ENCODE measurements at regions not wholly inside any gene's neighbourhood (a gene's known extent, or its start where the extent isn't known, plus 50 kb on each side); places are given as distances from the start of the nearest gene placed in this dataset.

- no peaks in the 10 kb centered on the region for H3K4me1 ChIP-seq (ENCODE audit: control insufficient read depth in 1 of 2, insufficient read depth in 2 of 2, low read length in 2 of 2)
- no peak overlapping the region for H3K27ac ChIP-seq (ENCODE audit: low read depth, low read length)
- no peak for TF ChIP-seq POLR2AphosphoS5 (IDR thresholded peaks at IDR 0.05; ENCODE audit: low read depth, low read length)
- TF ChIP-seq, protein P1, sequence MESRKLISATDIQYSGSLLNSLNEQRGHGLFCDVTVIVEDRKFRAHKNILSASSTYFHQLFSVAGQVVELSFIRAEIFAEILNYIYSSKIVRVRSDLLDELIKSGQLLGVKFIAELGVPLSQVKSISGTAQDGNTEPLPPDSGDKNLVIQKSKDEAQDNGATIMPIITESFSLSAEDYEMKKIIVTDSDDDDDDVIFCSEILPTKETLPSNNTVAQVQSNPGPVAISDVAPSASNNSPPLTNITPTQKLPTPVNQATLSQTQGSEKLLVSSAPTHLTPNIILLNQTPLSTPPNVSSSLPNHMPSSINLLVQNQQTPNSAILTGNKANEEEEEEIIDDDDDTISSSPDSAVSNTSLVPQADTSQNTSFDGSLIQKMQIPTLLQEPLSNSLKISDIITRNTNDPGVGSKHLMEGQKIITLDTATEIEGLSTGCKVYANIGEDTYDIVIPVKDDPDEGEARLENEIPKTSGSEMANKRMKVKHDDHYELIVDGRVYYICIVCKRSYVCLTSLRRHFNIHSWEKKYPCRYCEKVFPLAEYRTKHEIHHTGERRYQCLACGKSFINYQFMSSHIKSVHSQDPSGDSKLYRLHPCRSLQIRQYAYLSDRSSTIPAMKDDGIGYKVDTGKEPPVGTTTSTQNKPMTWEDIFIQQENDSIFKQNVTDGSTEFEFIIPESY (IDR thresholded peaks at IDR 0.05; ENCODE audit: extremely low read depth, insufficient replicate concordance, low read length) = no peak
- H3K9me2 ChIP-seq (ENCODE audit: insufficient read depth) = no peaks in the 10 kb centered on the region
- DNase-seq (ENCODE audit: low read depth, low spot score) = no peak
- no peak overlapping the region for H2AFZ ChIP-seq (ENCODE audit: low read depth, low read length, poor library complexity, severe bottlenecking)
- intact Hi-C loops (cut with micrococcal nuclease) = no loop called here
- no peaks in the 10 kb centered on the region for H3K27me3 ChIP-seq (ENCODE audit: insufficient read depth, low read length)
- H3K79me2 ChIP-seq (ENCODE audit: insufficient read depth, low read length) = no peaks in the 10 kb centered on the region
- ChIA-PET POLR2A (no interaction called here), CTCF (no interaction called here), RAD21 (ENCODE audit: low non-redundant PET in 1 of 2, low total read pairs in 2 of 2, uncharacterized antibody in 2 of 2, unreplicated experiment in 2 of 2) (no interaction called here)
- BruUV-seq (replicated peaks) = no TSS peak
- no peak overlapping the region for H3K4me3 ChIP-seq (replicated peaks in 1 of 2; ENCODE audit: low read depth in 1 of 2, low read length in 2 of 2)
- H4K20me1 ChIP-seq (ENCODE audit: insufficient read depth) = no peaks in the 10 kb centered on the region
- H3K9ac ChIP-seq (ENCODE audit: low read length) = no peak overlapping the region
- no peaks in the 10 kb centered on the region for H3K36me3 ChIP-seq (ENCODE audit: control insufficient read depth in 1 of 2, insufficient read depth in 2 of 2, low read length in 2 of 2)
- no peak for ATAC-seq
- no peaks in the 10 kb centered on the region for H3K9me3 ChIP-seq (ENCODE audit: control insufficient read depth in 1 of 2, insufficient read depth in 1 of 2, low read depth in 1 of 2, low read length in 2 of 2)
- no peak overlapping the region for H3K4me2 ChIP-seq (ENCODE audit: low read length)
Measured at GRCh38 chr5:82847562-82847961, 229.6 kb downstream of the TMEM167A start.

DNA sequence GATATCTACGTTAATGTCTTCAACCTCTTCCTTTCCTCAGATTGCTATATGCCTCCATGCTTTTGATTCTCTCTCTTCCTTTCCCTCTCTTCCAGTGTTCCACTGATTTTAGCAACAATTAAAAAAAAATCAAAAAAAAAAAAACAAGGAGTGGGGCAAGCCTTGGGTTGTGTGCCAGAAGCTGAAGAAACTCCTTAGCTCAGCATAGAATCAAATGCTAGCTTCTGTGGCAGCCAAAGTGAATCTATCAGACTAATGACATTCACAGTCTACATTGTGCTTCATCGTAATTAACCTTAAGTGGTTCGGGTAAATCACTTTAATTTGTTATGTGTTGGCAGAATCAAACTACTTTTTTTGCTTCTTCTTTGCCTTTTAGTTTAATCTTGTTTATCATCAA lies 237.3 kb downstream of the TMEM167A start:
- Histone ChIP-seq H3K9me3 (ENCODE audit: control insufficient read depth in 1 of 2, insufficient read depth in 1 of 2, low read depth in 1 of 2, low read length in 2 of 2) (peaks cover 0 to 14% of the 10 kb centered on the region in 2 experiments; a peak in 2 of 4 replicates), H3K9me2 (ENCODE audit: insufficient read depth) (no peaks in the 10 kb centered on the region), H3K36me3 (ENCODE audit: control insufficient read depth in 1 of 2, insufficient read depth in 2 of 2, low read length in 2 of 2) (no peaks in the 10 kb centered on the region), H3K4me3 (replicated peaks in 1 of 2; ENCODE audit: low read depth in 1 of 2, low read length in 2 of 2) (no peak overlapping the region), H3K9ac (ENCODE audit: low read length) (no peak overlapping the region), H2AFZ (ENCODE audit: low read depth, low read length, poor library complexity, severe bottlenecking) (no peak overlapping the region), H3K27me3 (ENCODE audit: insufficient read depth, low read length) (no peaks in the 10 kb centered on the region), H3K4me2 (ENCODE audit: low read length) (no peak overlapping the region), H4K20me1 (ENCODE audit: insufficient read depth) (no peaks in the 10 kb centered on the region), H3K79me2 (ENCODE audit: insufficient read depth, low read length) (no peaks in the 10 kb centered on the region), H3K27ac (ENCODE audit: low read depth, low read length) (no peak overlapping the region), H3K4me1 (ENCODE audit: control insufficient read depth in 1 of 2, insufficient read depth in 2 of 2, low read length in 2 of 2) (no peaks in the 10 kb centered on the region)
- no TSS peak for BruUV-seq (replicated peaks)
- ChIA-PET CTCF (no interaction called here), RAD21 (ENCODE audit: low non-redundant PET in 1 of 2, low total read pairs in 2 of 2, uncharacterized antibody in 2 of 2, unreplicated experiment in 2 of 2) (no interaction called here), POLR2A (no interaction called here)
- intact Hi-C loops (cut with micrococcal nuclease) = no loop called here
- DNase-seq (ENCODE audit: low read depth, low spot score) (no peak), ATAC-seq (no peak)
- TF ChIP-seq, protein P2, sequence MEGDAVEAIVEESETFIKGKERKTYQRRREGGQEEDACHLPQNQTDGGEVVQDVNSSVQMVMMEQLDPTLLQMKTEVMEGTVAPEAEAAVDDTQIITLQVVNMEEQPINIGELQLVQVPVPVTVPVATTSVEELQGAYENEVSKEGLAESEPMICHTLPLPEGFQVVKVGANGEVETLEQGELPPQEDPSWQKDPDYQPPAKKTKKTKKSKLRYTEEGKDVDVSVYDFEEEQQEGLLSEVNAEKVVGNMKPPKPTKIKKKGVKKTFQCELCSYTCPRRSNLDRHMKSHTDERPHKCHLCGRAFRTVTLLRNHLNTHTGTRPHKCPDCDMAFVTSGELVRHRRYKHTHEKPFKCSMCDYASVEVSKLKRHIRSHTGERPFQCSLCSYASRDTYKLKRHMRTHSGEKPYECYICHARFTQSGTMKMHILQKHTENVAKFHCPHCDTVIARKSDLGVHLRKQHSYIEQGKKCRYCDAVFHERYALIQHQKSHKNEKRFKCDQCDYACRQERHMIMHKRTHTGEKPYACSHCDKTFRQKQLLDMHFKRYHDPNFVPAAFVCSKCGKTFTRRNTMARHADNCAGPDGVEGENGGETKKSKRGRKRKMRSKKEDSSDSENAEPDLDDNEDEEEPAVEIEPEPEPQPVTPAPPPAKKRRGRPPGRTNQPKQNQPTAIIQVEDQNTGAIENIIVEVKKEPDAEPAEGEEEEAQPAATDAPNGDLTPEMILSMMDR (IDR thresholded peaks at IDR 0.05 in 2 of 3, conservative IDR thresholded peaks at IDR 0.05 in 1 of 3; ENCODE audit: borderline replicate concordance in 1 of 3, insufficient read depth in 1 of 3, low read depth in 2 of 3, low read length in 2 of 3) = no peak
- TF ChIP-seq FOSL1 (IDR thresholded peaks at IDR 0.05; ENCODE audit: low read depth) (no peak), YY1 (IDR thresholded peaks at IDR 0.05; ENCODE audit: extremely low read depth, insufficient replicate concordance, low read depth, low read length) (no peak), ZFX (IDR thresholded peaks at IDR 0.05) (no peak), CEBPB (IDR thresholded peaks at IDR 0.05; ENCODE audit: low read depth) (no peak), EGR1 (IDR thresholded peaks at IDR 0.05; ENCODE audit: low read depth) (no peak), SRF (IDR thresholded peaks at IDR 0.05; ENCODE audit: low read depth) (no peak), JUND (IDR thresholded peaks at IDR 0.05) (no peak), POLR2AphosphoS5 (IDR thresholded peaks at IDR 0.05; ENCODE audit: low read depth, low read length) (no peak), ATF3 (IDR thresholded peaks at IDR 0.05) (no peak), TCF7L2 (IDR thresholded peaks at IDR 0.05; ENCODE audit: borderline replicate concordance, extremely low read depth, insufficient read depth, insufficient read length) (no peak), RAD21 (IDR thresholded peaks at IDR 0.05; ENCODE audit: low read depth) (no peak), EZH2phosphoT487 (IDR thresholded peaks at IDR 0.05; ENCODE audit: borderline replicate concordance) (no peak)
- TF ChIP-seq, protein P3, sequence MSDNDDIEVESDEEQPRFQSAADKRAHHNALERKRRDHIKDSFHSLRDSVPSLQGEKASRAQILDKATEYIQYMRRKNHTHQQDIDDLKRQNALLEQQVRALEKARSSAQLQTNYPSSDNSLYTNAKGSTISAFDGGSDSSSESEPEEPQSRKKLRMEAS (IDR thresholded peaks at IDR 0.05) = no peak
- TF ChIP-seq, protein P1 (IDR thresholded peaks at IDR 0.05; ENCODE audit: extremely low read depth, insufficient replicate concordance, low read length) = no peak
